Karpas-422 (cell line): ENCODE measurements at regions not wholly inside any gene's neighbourhood (a gene's known extent, or its start where the extent isn't known, plus 50 kb on each side); places are given as distances from the start of the nearest gene placed in this dataset.
"Not testable (repeated sequence)": the region's sequence is repeated elsewhere in the genome, so short reads cannot be mapped to it uniquely, and the experiment has no call there.

ENCODE experiments used
- DNase-seq: peaks from one replicate; pipeline ENCODE4 v3.0.0-alpha.2; 2015
- H2AFZ ChIP-seq: fragments of 200-600 bp; sonication (generic); 2 replicates; pipeline ENCODE4 v1.6.1; 2014; ENCODE audit warnings: antibody characterized with exemption, low read length, mixed read lengths
- H3K27ac ChIP-seq: fragments of 200-600 bp; sonication (generic); 2 replicates; pipeline ENCODE4 v1.5.1; 2014; ENCODE audit warnings: mild to moderate bottlenecking, low read length, moderate library complexity
- H3K27me3 ChIP-seq: fragments of 200-600 bp; sonication (generic); 2 replicates; pipeline ENCODE4 v1.6.1; 2014; ENCODE audit warnings: low read length, mixed read lengths
- H3K36me3 ChIP-seq: fragments of 200-600 bp; sonication (generic); 2 replicates; pipeline ENCODE4 v1.6.1; 2014; ENCODE audit warnings: low read length, mixed read lengths; ENCODE audit not compliant: insufficient read depth
- H3K4me1 ChIP-seq: fragments of 200-600 bp; sonication (generic); 2 replicates; pipeline ENCODE4 v1.6.1; 2014; ENCODE audit warnings: mild to moderate bottlenecking, low read length, mixed read lengths
- H3K4me2 ChIP-seq: fragments of 200-600 bp; sonication (generic); 2 replicates; pipeline ENCODE4 v1.6.1; 2014; ENCODE audit warnings: low read length, low read depth, mild to moderate bottlenecking; ENCODE audit not compliant: poor library complexity, severe bottlenecking
- H3K4me3 ChIP-seq: fragments of 200-600 bp; sonication (generic); 2 replicates; pipeline ENCODE4 v1.5.1; 2014; ENCODE audit warnings: mild to moderate bottlenecking, antibody characterized with exemption, low read length, mixed read lengths
- H3K79me2 ChIP-seq: fragments of 200-600 bp; sonication (generic); 2 replicates; pipeline ENCODE4 v1.6.1; 2014; ENCODE audit warnings: mild to moderate bottlenecking, low read length, mixed read lengths
- H3K9ac ChIP-seq: fragments of 200-600 bp; sonication (generic); 2 replicates; pipeline ENCODE4 v1.6.0; 2014; ENCODE audit warnings: low read length
- H3K9me2 ChIP-seq: fragments of 200-600 bp; sonication (generic), shearing (Covaris generic); replicated peaks from 2 replicates; pipeline ENCODE4 v1.6.0; 2014; ENCODE audit warnings: mild to moderate bottlenecking, low read length, moderate library complexity; ENCODE audit not compliant: insufficient read depth
- H3K9me3 ChIP-seq: fragments of 300-700, 200-600 bp; sonication (generic); 2 replicates; pipeline ENCODE4 v1.6.1; 2014; ENCODE audit warnings: low read length, mixed read lengths
- H4K20me1 ChIP-seq: fragments of 200-600 bp; sonication (generic); 2 replicates; pipeline ENCODE4 v1.6.1; 2014; ENCODE audit warnings: mild to moderate bottlenecking, antibody characterized with exemption, low read length, low read depth; ENCODE audit not compliant: insufficient read depth

GRCh38 chr5:92081958-92082712 lies 699.0 kb upstream of the ARRDC3 start:
- Histone ChIP-seq H3K27ac (no peak overlapping the region), H4K20me1 (no peaks in the 10 kb centered on the region), H3K36me3 (no peaks in the 10 kb centered on the region), H3K4me1 (no peaks in the 10 kb centered on the region), H3K9me2 (no peaks in the 10 kb centered on the region; the same call in 1 of the 2 replicates), H2AFZ (no peak overlapping the region), H3K4me2 (no peak overlapping the region), H3K9ac (no peak overlapping the region), H3K27me3 (no peaks in the 10 kb centered on the region), H3K9me3 (no peaks in the 10 kb centered on the region; the same call in 1 of the 2 replicates), H3K79me2 (no peaks in the 10 kb centered on the region), H3K4me3 (no peak overlapping the region)
- no peak for DNase-seq

- Histone ChIP-seq H4K20me1 (no peaks in the 10 kb centered on the region), H3K9me2 (0 out of 2 replicates have a peak, but pooled peaks cover 3% of the 10 kb centered on the region), H3K4me1 (no peaks in the 10 kb centered on the region), H3K9me3 (peaks cover 10% of the 10 kb centered on the region; the same call in 1 of the 2 replicates), H3K9ac (no peak overlapping the region), H3K27ac (no peak overlapping the region), H3K27me3 (no peaks in the 10 kb centered on the region), H2AFZ (no peak overlapping the region), H3K4me2 (no peak overlapping the region), H3K36me3 (no peaks in the 10 kb centered on the region), H3K79me2 (no peaks in the 10 kb centered on the region), H3K4me3 (no peak overlapping the region)
- DNase-seq, result no peak
Observed at GRCh38 chr5:92070786-92071185, 687.7 kb upstream of the ARRDC3 start.

GRCh38 chr5:92064993-92065392 lies 681.9 kb upstream of the ARRDC3 start:
- Histone ChIP-seq H3K36me3 (no peaks in the 10 kb centered on the region), H3K9me2 (no peaks in the 10 kb centered on the region), H3K27me3 (no peaks in the 10 kb centered on the region)

GRCh38 chr5:92051741-92052140 lies 668.6 kb upstream of the ARRDC3 start:
- Histone ChIP-seq H3K4me2 (no peak overlapping the region), H3K9ac (no peak overlapping the region), H2AFZ (no peak overlapping the region), H3K9me2 (no peaks in the 10 kb centered on the region), H3K27ac (no peak overlapping the region), H3K4me1 (no peaks in the 10 kb centered on the region), H3K9me3 (peaks cover 21% of the 10 kb centered on the region), H4K20me1 (no peaks in the 10 kb centered on the region), H3K4me3 (no peak overlapping the region), H3K79me2 (no peaks in the 10 kb centered on the region), H3K27me3 (no peaks in the 10 kb centered on the region), H3K36me3 (no peaks in the 10 kb centered on the region)
- DNase-seq, result no peak

More at GRCh38 chr5:92064993-92065392, 681.9 kb upstream of the ARRDC3 start:
- peaks cover 15% of the 10 kb centered on the region for H3K9me3 ChIP-seq
- no peaks in the 10 kb centered on the region for H4K20me1 ChIP-seq
- no peak overlapping the region for H3K27ac ChIP-seq
- no peak overlapping the region for H3K4me2 ChIP-seq
- H3K4me3 ChIP-seq, result no peak overlapping the region
- DNase-seq, result no peak
- no peak overlapping the region for H2AFZ ChIP-seq
- H3K9ac ChIP-seq, result no peak overlapping the region
- H3K4me1 ChIP-seq, result no peaks in the 10 kb centered on the region
- no peaks in the 10 kb centered on the region for H3K79me2 ChIP-seq

- Histone ChIP-seq H3K4me1 (no peaks in the 10 kb centered on the region), H3K27me3 (no peaks in the 10 kb centered on the region), H4K20me1 (no peaks in the 10 kb centered on the region), H3K9me2 (no peaks in the 10 kb centered on the region), H3K4me3 (no peak overlapping the region), H3K27ac (no peak overlapping the region), H3K9me3 (peaks cover 21% of the 10 kb centered on the region), H3K9ac (no peak overlapping the region), H3K79me2 (no peaks in the 10 kb centered on the region), H3K4me2 (no peak overlapping the region), H3K36me3 (no peaks in the 10 kb centered on the region), H2AFZ (no peak overlapping the region)
- DNase-seq, result no peak
Observed at GRCh38 chr5:92050970-92051369, 667.9 kb upstream of the ARRDC3 start.

GRCh38 chr5:92041911-92042660 lies 659.0 kb upstream of the ARRDC3 start:
- H3K27ac ChIP-seq, result no peak overlapping the region
- no peak overlapping the region for H2AFZ ChIP-seq
- no peaks in the 10 kb centered on the region for H3K79me2 ChIP-seq
- no peaks in the 10 kb centered on the region for H3K4me1 ChIP-seq
- H3K27me3 ChIP-seq, result no peaks in the 10 kb centered on the region
- no peak overlapping the region for H3K4me2 ChIP-seq
- no peak for DNase-seq
- no peak overlapping the region for H3K4me3 ChIP-seq
- H3K9me2 ChIP-seq, result no peaks in the 10 kb centered on the region
- H4K20me1 ChIP-seq, result no peaks in the 10 kb centered on the region
- H3K9ac ChIP-seq, result no peak overlapping the region
- H3K9me3 ChIP-seq, result 0 out of 2 replicates have a peak, but pooled peaks cover 6% of the 10 kb centered on the region
- no peaks in the 10 kb centered on the region for H3K36me3 ChIP-seq

GRCh38 chr5:92041206-92041605 lies 658.1 kb upstream of the ARRDC3 start:
- Histone ChIP-seq H3K27ac (no peak overlapping the region), H3K36me3 (no peaks in the 10 kb centered on the region), H4K20me1 (no peaks in the 10 kb centered on the region), H3K4me2 (no peak overlapping the region), H3K4me3 (no peak overlapping the region), H3K9ac (no peak overlapping the region), H3K9me3 (0 out of 2 replicates have a peak, but pooled peaks cover 6% of the 10 kb centered on the region), H3K9me2 (no peaks in the 10 kb centered on the region), H3K27me3 (no peaks in the 10 kb centered on the region), H2AFZ (no peak overlapping the region), H3K79me2 (no peaks in the 10 kb centered on the region), H3K4me1 (no peaks in the 10 kb centered on the region)
- no peak for DNase-seq

GRCh38 chr5:92029792-92030191 lies 646.7 kb upstream of the ARRDC3 start:
- H3K79me2 ChIP-seq, H3K4me2 ChIP-seq, H3K4me1 ChIP-seq, H2AFZ ChIP-seq, H3K9me2 ChIP-seq, H3K27ac ChIP-seq, H3K27me3 ChIP-seq, H3K4me3 ChIP-seq, H3K36me3 ChIP-seq, H4K20me1 ChIP-seq, H3K9ac ChIP-seq, DNase-seq: not testable (repeated sequence)
- peaks cover 13% of the 10 kb centered on the region; the same call in 1 of the 2 replicates for H3K9me3 ChIP-seq
